SU-DHL-6 (cell line): ENCODE measurements at regions not wholly inside any gene's neighbourhood (a gene's known extent, or its start where the extent isn't known, plus 50 kb on each side); places are given as distances from the start of the nearest gene placed in this dataset.
"Not testable (repeated sequence)": the region's sequence is repeated elsewhere in the genome, so short reads cannot be mapped to it uniquely, and the experiment has no call there.

Experiments
- H2AFZ ChIP-seq: fragments of 200-600 bp; sonication (generic); 2 replicates; pipeline ENCODE4 v1.6.1; 2014; ENCODE audit warnings: low read depth, mild to moderate bottlenecking, moderate library complexity, mixed read lengths, antibody characterized with exemption, low read length; ENCODE audit not compliant: severe bottlenecking
- H3F3A ChIP-seq: fragments of 200-600 bp; shearing (Covaris generic); 2 replicates; pipeline ENCODE4 v1.6.0; 2016; ENCODE audit warnings: antibody characterized with exemption, mild to moderate bottlenecking; ENCODE audit not compliant: insufficient read depth
- H3K27ac ChIP-seq: fragments of 200-600 bp; sonication (generic); 2 replicates; pipeline ENCODE4 v1.5.1; 2016; ENCODE audit warnings: low read depth, mild to moderate bottlenecking, low read length, moderate library complexity, mixed read lengths
- H3K27me3 ChIP-seq: fragments of 200-600 bp; sonication (generic), shearing (Covaris generic); 2 replicates; pipeline ENCODE4 v1.6.0; 2014; ENCODE audit warnings: mild to moderate bottlenecking, low read length
- H3K36me3 ChIP-seq: fragments of 200-600 bp; sonication (generic); 2 replicates; pipeline ENCODE4 v1.6.1; 2014; ENCODE audit warnings: mild to moderate bottlenecking, low read length, mixed read lengths
- H3K4me2 ChIP-seq: fragments of 300-600, 200-600 bp; shearing (Covaris generic), sonication (generic); 2 replicates; pipeline ENCODE4 v1.6.0; 2014; ENCODE audit warnings: low read length, low read depth, mild to moderate bottlenecking; ENCODE audit not compliant: poor library complexity, severe bottlenecking
- H3K4me3 ChIP-seq: fragments of 200-600 bp; sonication (generic); 2 replicates; pipeline ENCODE4 v1.5.1; 2014; ENCODE audit warnings: antibody characterized with exemption, low read length, mild to moderate bottlenecking, mixed read lengths; ENCODE audit not compliant: insufficient read depth, poor library complexity, severe bottlenecking
- H3K79me2 ChIP-seq: fragments of 200-600 bp; sonication (generic); 2 replicates; pipeline ENCODE4 v1.6.1; 2014; ENCODE audit warnings: mild to moderate bottlenecking, low read length, moderate library complexity; ENCODE audit not compliant: insufficient read depth
- H3K9ac ChIP-seq: fragments of 200-600 bp; sonication (generic); 2 replicates; pipeline ENCODE4 v1.7.0; 2014; ENCODE audit warnings: mild to moderate bottlenecking, low read length
- H3K9me2 ChIP-seq: fragments of 200-600 bp; sonication (generic); replicated peaks from 2 replicates; pipeline ENCODE4 v1.6.1; 2014; ENCODE audit warnings: low read length; ENCODE audit not compliant: insufficient read depth
- H3K9me3 ChIP-seq: fragments of 200-600 bp; sonication (generic); 2 replicates; pipeline ENCODE4 v1.6.1; 2014; ENCODE audit warnings: low read length, mixed read lengths; ENCODE audit not compliant: insufficient read depth
- H4K20me1 ChIP-seq: fragments of 200-600 bp; sonication (generic); 2 replicates; pipeline ENCODE4 v1.6.1; 2014; ENCODE audit warnings: low read depth, mild to moderate bottlenecking, antibody characterized with exemption, low read length, moderate library complexity, mixed read lengths
- EZH2phosphoT487 ChIP-seq: fragments of 200-600 bp; sonication (generic), shearing (Covaris generic); conservative IDR thresholded peaks from 2 replicates; pipeline ENCODE4 v1.6.1; 2018; ENCODE audit warnings: mild to moderate bottlenecking, antibody characterized with exemption, low read length, moderate library complexity, mixed read lengths
- TF ChIP-seq, protein P1 (sequence below): fragments of 200-600 bp; sonication (generic); IDR thresholded peaks from one replicate; pipeline ENCODE4 v1.5.1; 2017; ENCODE audit warnings: antibody characterized with exemption, mild to moderate bottlenecking, low read length, moderate library complexity; ENCODE audit not compliant: insufficient read depth, poor library complexity, severe bottlenecking

DNA sequence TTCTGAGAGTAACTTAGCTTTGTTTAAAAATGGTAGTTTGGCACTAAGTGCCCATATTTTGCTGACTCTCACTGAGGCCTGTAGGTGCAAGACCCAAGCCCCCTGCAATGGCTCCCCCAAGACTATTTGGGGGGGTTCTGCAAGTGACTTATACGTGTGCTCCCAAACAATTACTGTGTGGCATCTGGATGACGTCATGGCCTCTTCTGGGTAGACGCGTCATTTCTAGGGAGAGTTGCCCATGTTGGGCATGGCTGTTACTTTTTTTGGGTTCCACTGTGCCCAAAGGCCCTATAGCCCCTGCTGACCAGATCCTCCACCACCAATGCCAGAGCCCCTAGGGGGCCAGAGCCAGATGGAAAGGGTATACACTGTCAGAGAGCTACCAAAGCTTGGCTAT lies 110.3 kb upstream of the MYLIP start:
- no peaks in the 10 kb centered on the region for H3K79me2 ChIP-seq
- H3K27ac ChIP-seq = no peak overlapping the region
- H3F3A ChIP-seq = no peaks in the 10 kb centered on the region
- no peak for TF ChIP-seq EZH2phosphoT487
- TF ChIP-seq, protein P1, sequence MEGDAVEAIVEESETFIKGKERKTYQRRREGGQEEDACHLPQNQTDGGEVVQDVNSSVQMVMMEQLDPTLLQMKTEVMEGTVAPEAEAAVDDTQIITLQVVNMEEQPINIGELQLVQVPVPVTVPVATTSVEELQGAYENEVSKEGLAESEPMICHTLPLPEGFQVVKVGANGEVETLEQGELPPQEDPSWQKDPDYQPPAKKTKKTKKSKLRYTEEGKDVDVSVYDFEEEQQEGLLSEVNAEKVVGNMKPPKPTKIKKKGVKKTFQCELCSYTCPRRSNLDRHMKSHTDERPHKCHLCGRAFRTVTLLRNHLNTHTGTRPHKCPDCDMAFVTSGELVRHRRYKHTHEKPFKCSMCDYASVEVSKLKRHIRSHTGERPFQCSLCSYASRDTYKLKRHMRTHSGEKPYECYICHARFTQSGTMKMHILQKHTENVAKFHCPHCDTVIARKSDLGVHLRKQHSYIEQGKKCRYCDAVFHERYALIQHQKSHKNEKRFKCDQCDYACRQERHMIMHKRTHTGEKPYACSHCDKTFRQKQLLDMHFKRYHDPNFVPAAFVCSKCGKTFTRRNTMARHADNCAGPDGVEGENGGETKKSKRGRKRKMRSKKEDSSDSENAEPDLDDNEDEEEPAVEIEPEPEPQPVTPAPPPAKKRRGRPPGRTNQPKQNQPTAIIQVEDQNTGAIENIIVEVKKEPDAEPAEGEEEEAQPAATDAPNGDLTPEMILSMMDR = no peak
- no peaks in the 10 kb centered on the region for H3K9me3 ChIP-seq
- no peaks in the 10 kb centered on the region for H3K9me2 ChIP-seq
- no peak overlapping the region for H3K4me2 ChIP-seq
- H3K27me3 ChIP-seq = no peaks in the 10 kb centered on the region
- no peaks in the 10 kb centered on the region for H4K20me1 ChIP-seq
- H3K4me3 ChIP-seq = no peak overlapping the region
- H3K9ac ChIP-seq = no peak overlapping the region
- H2AFZ ChIP-seq = no peak overlapping the region
- no peaks in the 10 kb centered on the region for H3K36me3 ChIP-seq

DNA sequence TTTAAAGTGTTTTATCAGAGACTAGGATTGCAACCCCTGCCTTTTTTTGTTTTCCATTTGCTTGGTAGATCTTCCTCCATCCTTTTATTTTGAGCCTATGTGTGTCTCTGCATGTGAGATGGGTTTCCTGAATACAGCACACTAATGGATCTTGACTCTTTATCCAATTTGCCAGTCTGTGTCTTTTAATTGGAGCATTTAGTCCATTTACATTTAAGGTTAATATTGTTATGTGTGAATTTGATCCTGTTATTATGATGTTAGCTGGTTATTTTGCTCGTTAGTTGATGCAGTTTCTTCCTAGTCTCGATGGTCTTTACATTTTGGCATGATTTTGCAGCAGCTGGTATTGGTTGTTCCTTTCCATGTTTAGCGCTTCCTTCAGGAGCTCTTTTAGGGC lies 114.6 kb upstream of the MYLIP start:
- H3K4me2 ChIP-seq, H3F3A ChIP-seq, H3K9ac ChIP-seq, H3K27me3 ChIP-seq, H3K4me3 ChIP-seq, H4K20me1 ChIP-seq, H3K9me3 ChIP-seq, H3K79me2 ChIP-seq, H3K36me3 ChIP-seq, H3K9me2 ChIP-seq, H3K27ac ChIP-seq, H2AFZ ChIP-seq: not testable (repeated sequence)

DNA sequence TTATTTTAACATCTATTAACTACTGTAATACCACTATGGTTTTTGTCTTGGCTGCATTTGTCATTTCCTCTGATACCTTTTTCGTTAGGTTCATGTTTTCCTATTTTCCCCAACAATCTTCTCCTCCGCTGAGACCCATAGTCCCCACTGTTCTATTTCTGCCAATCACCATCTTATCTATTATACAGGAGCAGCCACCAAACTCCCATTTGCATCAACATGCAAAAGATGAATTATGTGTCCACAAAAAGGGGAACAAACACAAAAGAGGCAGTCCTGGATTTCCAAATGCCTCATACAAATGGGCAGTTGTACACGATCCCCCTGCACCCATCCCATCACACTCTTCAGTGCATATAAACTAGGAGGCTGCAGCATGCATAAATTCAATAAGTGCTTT lies 121.7 kb upstream of the MYLIP start:
- H3F3A ChIP-seq = no peaks in the 10 kb centered on the region
- no peaks in the 10 kb centered on the region for H3K36me3 ChIP-seq
- no peak overlapping the region for H2AFZ ChIP-seq
- no peak overlapping the region for H3K27ac ChIP-seq
- H3K4me2 ChIP-seq = no peak overlapping the region
- H3K9me3 ChIP-seq = no peaks in the 10 kb centered on the region
- no peaks in the 10 kb centered on the region for H3K27me3 ChIP-seq
- no peaks in the 10 kb centered on the region for H3K9me2 ChIP-seq
- no peaks in the 10 kb centered on the region for H3K79me2 ChIP-seq
- H4K20me1 ChIP-seq = no peaks in the 10 kb centered on the region
- no peak overlapping the region for H3K9ac ChIP-seq
- H3K4me3 ChIP-seq = no peak overlapping the region
- TF ChIP-seq EZH2phosphoT487 = no peak
- TF ChIP-seq, protein P1 = no peak

DNA sequence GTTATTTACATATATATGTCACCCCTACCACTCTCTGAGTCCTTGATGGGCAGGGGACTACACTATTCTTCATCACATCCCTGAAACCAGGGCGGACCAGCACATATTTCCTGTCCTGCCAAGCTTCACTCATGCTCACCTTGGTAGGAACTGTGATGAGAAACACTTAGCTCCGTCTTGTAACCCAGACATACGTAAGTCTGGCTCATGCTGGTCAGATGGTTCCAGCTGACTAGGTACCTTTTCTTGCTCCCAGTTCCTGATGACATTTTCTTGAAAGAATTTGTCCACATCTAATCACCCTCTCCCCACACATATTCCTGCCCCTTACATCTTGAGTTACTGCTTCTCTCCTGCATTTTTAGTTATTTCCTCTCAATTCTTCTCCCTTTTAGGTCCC lies 122.2 kb upstream of the MYLIP start:
- Histone ChIP-seq H3K4me2 (no peak overlapping the region), H4K20me1 (no peaks in the 10 kb centered on the region), H3K36me3 (no peaks in the 10 kb centered on the region), H3K9ac (no peak overlapping the region), H3K79me2 (no peaks in the 10 kb centered on the region), H3K9me2 (no peaks in the 10 kb centered on the region), H3K27me3 (no peaks in the 10 kb centered on the region), H3F3A (no peaks in the 10 kb centered on the region), H3K9me3 (no peaks in the 10 kb centered on the region), H2AFZ (no peak overlapping the region), H3K27ac (no peak overlapping the region), H3K4me3 (no peak overlapping the region)
- TF ChIP-seq EZH2phosphoT487 = no peak
- TF ChIP-seq, protein P1 = no peak
